GM12878 (cell line): ENCODE measurements at regions not wholly inside any gene's neighbourhood (a gene's known extent, or its start where the extent isn't known, plus 50 kb on each side); places are given as distances from the start of the nearest gene placed in this dataset.
"Not testable (repeated sequence)": the region's sequence is repeated elsewhere in the genome, so short reads cannot be mapped to it uniquely, and the experiment has no call there.

Experiments used
- CHD4 ChIP-seq: fragments of 200-600 bp; sonication (generic); IDR thresholded peaks from 2 replicates; pipeline ENCODE4 v1.6.1; 2016; ENCODE audit warnings: mild to moderate bottlenecking
- HDAC6 ChIP-seq: fragments of 200-600 bp; sonication (generic); IDR thresholded peaks from one replicate; pipeline ENCODE4 v1.8.0; 2017; ENCODE audit warnings: antibody characterized with exemption; ENCODE audit not compliant: unreplicated experiment
- PAX5 ChIP-seq: IDR thresholded peaks from 2 replicates; pipeline ENCODE4 v1.6.1; 2011; ENCODE audit warnings: low read depth, low read length, borderline replicate concordance
- TBL1XR1 ChIP-seq: IDR thresholded peaks from 2 replicates; pipeline ENCODE4 v1.6.1; 2012; ENCODE audit warnings: low read depth, low read length, improper control_type of control experiment
- TF ChIP-seq, protein P1 (sequence below): fragments of 450-650 bp; IDR thresholded peaks from 2 replicates; pipeline ENCODE4 v1.6.1; 2014; ENCODE audit warnings: mild to moderate bottlenecking
- TF ChIP-seq, protein P2 (sequence below), 3 experiments: IDR thresholded peaks in 2 of 3; conservative IDR thresholded peaks in 1 of 3; 2 replicates each; pipeline ENCODE4 v1.5.1; 2011; ENCODE audit warnings: low read depth in 3 of 3, low read length in 3 of 3, mild to moderate bottlenecking in 3 of 3, control low read depth in 2 of 3, moderate library complexity in 2 of 3, inconsistent platforms in 1 of 3, mixed read lengths in 1 of 3; ENCODE audit not compliant: control insufficient read depth in 2 of 3, insufficient read depth in 1 of 3; ENCODE audit errors: extremely low read depth in 1 of 3

DNA sequence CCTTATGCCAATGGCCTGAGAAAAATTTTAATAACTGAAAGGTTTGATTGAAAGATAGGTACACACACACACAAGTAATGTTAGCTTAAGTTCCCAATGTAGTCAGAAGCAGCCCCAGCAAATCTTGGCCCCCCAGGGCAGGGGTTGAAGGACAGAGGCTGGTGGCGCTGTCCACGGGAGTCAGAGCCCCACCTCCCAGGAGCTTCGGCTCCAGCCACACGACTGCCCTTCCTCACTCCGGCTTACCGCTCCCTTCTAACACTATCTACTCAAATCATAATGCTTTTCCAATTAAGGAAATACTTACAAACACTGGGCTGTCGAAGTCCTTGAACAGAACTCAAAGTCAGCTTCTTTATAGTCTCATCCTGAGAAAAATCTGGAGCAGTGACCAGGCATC is 163.9 kb upstream of the NBPF12 start:
- not testable (repeated sequence) for TF ChIP-seq CHD4, TBL1XR1, PAX5, HDAC6
- TF ChIP-seq, protein P1, sequence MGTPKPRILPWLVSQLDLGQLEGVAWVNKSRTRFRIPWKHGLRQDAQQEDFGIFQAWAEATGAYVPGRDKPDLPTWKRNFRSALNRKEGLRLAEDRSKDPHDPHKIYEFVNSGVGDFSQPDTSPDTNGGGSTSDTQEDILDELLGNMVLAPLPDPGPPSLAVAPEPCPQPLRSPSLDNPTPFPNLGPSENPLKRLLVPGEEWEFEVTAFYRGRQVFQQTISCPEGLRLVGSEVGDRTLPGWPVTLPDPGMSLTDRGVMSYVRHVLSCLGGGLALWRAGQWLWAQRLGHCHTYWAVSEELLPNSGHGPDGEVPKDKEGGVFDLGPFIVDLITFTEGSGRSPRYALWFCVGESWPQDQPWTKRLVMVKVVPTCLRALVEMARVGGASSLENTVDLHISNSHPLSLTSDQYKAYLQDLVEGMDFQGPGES: not testable (repeated sequence)
- TF ChIP-seq, protein P2, sequence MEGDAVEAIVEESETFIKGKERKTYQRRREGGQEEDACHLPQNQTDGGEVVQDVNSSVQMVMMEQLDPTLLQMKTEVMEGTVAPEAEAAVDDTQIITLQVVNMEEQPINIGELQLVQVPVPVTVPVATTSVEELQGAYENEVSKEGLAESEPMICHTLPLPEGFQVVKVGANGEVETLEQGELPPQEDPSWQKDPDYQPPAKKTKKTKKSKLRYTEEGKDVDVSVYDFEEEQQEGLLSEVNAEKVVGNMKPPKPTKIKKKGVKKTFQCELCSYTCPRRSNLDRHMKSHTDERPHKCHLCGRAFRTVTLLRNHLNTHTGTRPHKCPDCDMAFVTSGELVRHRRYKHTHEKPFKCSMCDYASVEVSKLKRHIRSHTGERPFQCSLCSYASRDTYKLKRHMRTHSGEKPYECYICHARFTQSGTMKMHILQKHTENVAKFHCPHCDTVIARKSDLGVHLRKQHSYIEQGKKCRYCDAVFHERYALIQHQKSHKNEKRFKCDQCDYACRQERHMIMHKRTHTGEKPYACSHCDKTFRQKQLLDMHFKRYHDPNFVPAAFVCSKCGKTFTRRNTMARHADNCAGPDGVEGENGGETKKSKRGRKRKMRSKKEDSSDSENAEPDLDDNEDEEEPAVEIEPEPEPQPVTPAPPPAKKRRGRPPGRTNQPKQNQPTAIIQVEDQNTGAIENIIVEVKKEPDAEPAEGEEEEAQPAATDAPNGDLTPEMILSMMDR (IDR thresholded peaks at IDR 0.05 in 2 of 3, conservative IDR thresholded peaks at IDR 0.05 in 1 of 3; ENCODE audit: control insufficient read depth in 2 of 3, extremely low read depth in 1 of 3, insufficient read depth in 1 of 3, low read depth in 3 of 3, low read length in 3 of 3): not testable (repeated sequence)
